ENCODE measurements at regions not wholly inside any gene's neighbourhood (a gene's known extent, or its start where the extent isn't known, plus 50 kb on each side); places are given as distances from the start of the nearest gene placed in this dataset.

DNA sequence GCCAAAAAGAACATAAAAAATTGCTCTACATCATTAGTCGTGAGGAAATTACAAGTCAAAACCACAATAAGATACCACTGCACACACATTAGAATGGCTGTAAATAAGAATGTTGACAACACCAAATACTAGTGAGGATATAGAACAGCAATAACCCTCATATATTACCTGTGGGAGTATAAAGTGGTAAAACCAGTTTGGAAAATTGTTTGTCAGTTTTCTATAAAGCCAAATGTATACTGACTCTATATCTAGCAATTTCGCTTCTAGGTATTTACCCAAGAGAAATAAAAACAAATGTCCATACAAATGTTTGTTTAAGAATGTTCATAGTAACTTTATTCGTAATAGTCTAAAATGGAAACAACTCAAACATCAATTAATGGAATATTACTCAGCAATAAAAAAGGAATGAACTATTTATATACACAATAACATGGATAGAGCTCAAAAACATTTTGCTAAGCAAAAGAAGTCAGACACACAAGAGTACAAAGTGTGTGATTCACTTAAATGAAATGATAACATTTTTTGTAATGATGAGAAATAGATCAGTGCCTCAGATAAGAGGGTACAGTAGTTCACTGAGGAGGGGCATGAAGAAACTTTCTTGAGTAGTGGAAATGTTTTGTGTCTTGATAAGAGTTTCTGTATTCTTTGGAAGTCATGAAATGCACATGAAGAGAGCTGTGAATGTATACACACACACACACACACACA lies 219.6 kb upstream of the ZNF462 start:
- H3K4me1 ChIP-seq (ENCODE audit: control insufficient read depth in 2 of 3, insufficient read depth in 2 of 3, low read depth in 1 of 3, low read length in 3 of 3), result no peaks in the 10 kb centered on the region
- no peaks in the 10 kb centered on the region for H3K27me3 ChIP-seq (ENCODE audit: control insufficient read depth, insufficient read depth, low read length)
- H3K4me3 ChIP-seq (ENCODE audit: low read length in 3 of 3), result no peak overlapping the region
- TF ChIP-seq, protein P1, sequence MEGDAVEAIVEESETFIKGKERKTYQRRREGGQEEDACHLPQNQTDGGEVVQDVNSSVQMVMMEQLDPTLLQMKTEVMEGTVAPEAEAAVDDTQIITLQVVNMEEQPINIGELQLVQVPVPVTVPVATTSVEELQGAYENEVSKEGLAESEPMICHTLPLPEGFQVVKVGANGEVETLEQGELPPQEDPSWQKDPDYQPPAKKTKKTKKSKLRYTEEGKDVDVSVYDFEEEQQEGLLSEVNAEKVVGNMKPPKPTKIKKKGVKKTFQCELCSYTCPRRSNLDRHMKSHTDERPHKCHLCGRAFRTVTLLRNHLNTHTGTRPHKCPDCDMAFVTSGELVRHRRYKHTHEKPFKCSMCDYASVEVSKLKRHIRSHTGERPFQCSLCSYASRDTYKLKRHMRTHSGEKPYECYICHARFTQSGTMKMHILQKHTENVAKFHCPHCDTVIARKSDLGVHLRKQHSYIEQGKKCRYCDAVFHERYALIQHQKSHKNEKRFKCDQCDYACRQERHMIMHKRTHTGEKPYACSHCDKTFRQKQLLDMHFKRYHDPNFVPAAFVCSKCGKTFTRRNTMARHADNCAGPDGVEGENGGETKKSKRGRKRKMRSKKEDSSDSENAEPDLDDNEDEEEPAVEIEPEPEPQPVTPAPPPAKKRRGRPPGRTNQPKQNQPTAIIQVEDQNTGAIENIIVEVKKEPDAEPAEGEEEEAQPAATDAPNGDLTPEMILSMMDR (IDR thresholded peaks at IDR 0.05; ENCODE audit: borderline replicate concordance, extremely low read depth, insufficient read depth), result no peak
- FAIRE-seq, result no peak
- DNase-seq, result no peak
- intact Hi-C loops (cut with DNase I), result no loop called here
- no peak overlapping the region for H3K27ac ChIP-seq (ENCODE audit: low read depth in 2 of 2, low read length in 2 of 2)
- H3K9ac ChIP-seq (ENCODE audit: low read length in 3 of 3), result no peak overlapping the region
- no peaks in the 10 kb centered on the region for H3K36me3 ChIP-seq (ENCODE audit: control insufficient read depth in 2 of 3, insufficient read depth in 3 of 3, low read length in 3 of 3)
- H3K9me3 ChIP-seq (ENCODE audit: control insufficient read depth in 2 of 3, insufficient read depth in 1 of 3, low read length in 3 of 3), result no peaks in the 10 kb centered on the region

- intact Hi-C loops (cut with DNase I), result no loop called here
- H3K36me3 ChIP-seq (ENCODE audit: control insufficient read depth in 2 of 3, insufficient read depth in 3 of 3, low read length in 3 of 3), result no peaks in the 10 kb centered on the region
- no peak overlapping the region for H3K4me3 ChIP-seq (ENCODE audit: low read length in 3 of 3)
- DNase-seq (no peak), FAIRE-seq (no peak)
- no peaks in the 10 kb centered on the region for H3K4me1 ChIP-seq (ENCODE audit: control insufficient read depth in 2 of 3, insufficient read depth in 2 of 3, low read depth in 1 of 3, low read length in 3 of 3)
- no peaks in the 10 kb centered on the region for H3K27me3 ChIP-seq (ENCODE audit: control insufficient read depth, insufficient read depth, low read length)
- no peak overlapping the region for H3K9ac ChIP-seq (ENCODE audit: low read length in 3 of 3)
- TF ChIP-seq, protein P1 (IDR thresholded peaks at IDR 0.05; ENCODE audit: borderline replicate concordance, extremely low read depth, insufficient read depth), result no peak
- H3K9me3 ChIP-seq (ENCODE audit: control insufficient read depth in 2 of 3, insufficient read depth in 1 of 3, low read length in 3 of 3), result no peaks in the 10 kb centered on the region
- no peak overlapping the region for H3K27ac ChIP-seq (ENCODE audit: low read depth in 2 of 2, low read length in 2 of 2)
Observed at GRCh38 chr9:106644661-106645060, 218.3 kb upstream of the ZNF462 start.

- Histone ChIP-seq H3K4me1 (ENCODE audit: control insufficient read depth in 2 of 3, insufficient read depth in 2 of 3, low read depth in 1 of 3, low read length in 3 of 3) (no peaks in the 10 kb centered on the region), H3K9ac (ENCODE audit: low read length in 3 of 3) (no peak overlapping the region), H3K9me3 (ENCODE audit: control insufficient read depth in 2 of 3, insufficient read depth in 1 of 3, low read length in 3 of 3) (no peaks in the 10 kb centered on the region), H3K36me3 (ENCODE audit: control insufficient read depth in 2 of 3, insufficient read depth in 3 of 3, low read length in 3 of 3) (no peaks in the 10 kb centered on the region), H3K4me3 (ENCODE audit: low read length in 3 of 3) (no peak overlapping the region), H3K27ac (ENCODE audit: low read depth in 2 of 2, low read length in 2 of 2) (no peak overlapping the region), H3K27me3 (ENCODE audit: control insufficient read depth, insufficient read depth, low read length) (no peaks in the 10 kb centered on the region)
- intact Hi-C loops (cut with DNase I), result no loop called here
- TF ChIP-seq, protein P1 (IDR thresholded peaks at IDR 0.05; ENCODE audit: borderline replicate concordance, extremely low read depth, insufficient read depth), result peak; percentile 33
- FAIRE-seq (peak; percentile 67), DNase-seq (no peak)
Observed at GRCh38 chr9:106648799-106649198, 214.2 kb upstream of the ZNF462 start.

GRCh38 chr9:106649664-106650063 lies 213.3 kb upstream of the ZNF462 start:
- intact Hi-C loops (cut with DNase I), result no loop called here
- no peaks in the 10 kb centered on the region for H3K36me3 ChIP-seq (ENCODE audit: control insufficient read depth in 2 of 3, insufficient read depth in 3 of 3, low read length in 3 of 3)

More at GRCh38 chr9:106649664-106650063, 213.3 kb upstream of the ZNF462 start:
- no peaks in the 10 kb centered on the region for H3K4me1 ChIP-seq (ENCODE audit: control insufficient read depth in 2 of 3, insufficient read depth in 2 of 3, low read depth in 1 of 3, low read length in 3 of 3)
- H3K9me3 ChIP-seq (ENCODE audit: control insufficient read depth in 2 of 3, insufficient read depth in 1 of 3, low read length in 3 of 3), result no peaks in the 10 kb centered on the region
- TF ChIP-seq, protein P1 (IDR thresholded peaks at IDR 0.05; ENCODE audit: borderline replicate concordance, extremely low read depth, insufficient read depth), result no peak
- H3K27ac ChIP-seq (ENCODE audit: low read depth in 2 of 2, low read length in 2 of 2), result no peak overlapping the region
- no peaks in the 10 kb centered on the region for H3K27me3 ChIP-seq (ENCODE audit: control insufficient read depth, insufficient read depth, low read length)
- no peak overlapping the region for H3K9ac ChIP-seq (ENCODE audit: low read length in 3 of 3)
- no peak for DNase-seq
- FAIRE-seq, result no peak
- no peak overlapping the region for H3K4me3 ChIP-seq (ENCODE audit: low read length in 3 of 3)

Measured in kidney (tissue), 13 donors.